C4-2B (cell line): ENCODE measurements at regions not wholly inside any gene's neighbourhood (a gene's known extent, or its start where the extent isn't known, plus 50 kb on each side); places are given as distances from the start of the nearest gene placed in this dataset.
"Not testable (repeated sequence)": the region's sequence is repeated elsewhere in the genome, so short reads cannot be mapped to it uniquely, and the experiment has no call there.

Experiments
- H3K27ac ChIP-seq: fragments of 450-650 bp; 2 replicates; pipeline ENCODE4 v1.5.1; 2017
- CTCF ChIP-seq: fragments of 450-650 bp; conservative IDR thresholded peaks from 2 replicates; pipeline ENCODE4 v1.5.1; 2017; ENCODE audit warnings: mild to moderate bottlenecking
- ZFX ChIP-seq: fragments of 450-650 bp; IDR thresholded peaks from 2 replicates; pipeline ENCODE4 v1.6.1; 2017

- TF ChIP-seq ZFX (no peak), CTCF (no peak)
- H3K27ac ChIP-seq = no peak overlapping the region
Measured at GRCh38 chr12:13538136-13538535, 341.6 kb downstream of the EMP1 start.

DNA sequence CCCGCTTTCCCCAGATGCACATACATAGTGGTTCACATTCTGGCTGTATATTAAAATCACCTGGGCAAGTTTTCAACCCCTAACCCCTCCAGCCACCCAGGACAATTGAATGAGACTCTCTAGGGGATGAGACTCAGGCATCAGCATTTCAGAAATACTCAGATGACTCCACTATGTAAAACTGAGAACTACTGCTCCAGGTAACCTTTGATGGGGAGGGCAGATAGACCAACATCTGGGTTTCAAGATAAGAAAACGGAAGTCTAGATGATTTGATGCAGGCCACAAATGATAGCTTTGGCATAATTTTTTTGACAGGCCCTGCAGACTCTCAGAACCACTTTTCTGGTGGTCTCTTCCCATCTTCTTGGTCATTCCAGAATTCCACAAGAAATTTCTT lies 341.1 kb downstream of the EMP1 start:
- no peak for TF ChIP-seq ZFX
- TF ChIP-seq CTCF = no peak

DNA sequence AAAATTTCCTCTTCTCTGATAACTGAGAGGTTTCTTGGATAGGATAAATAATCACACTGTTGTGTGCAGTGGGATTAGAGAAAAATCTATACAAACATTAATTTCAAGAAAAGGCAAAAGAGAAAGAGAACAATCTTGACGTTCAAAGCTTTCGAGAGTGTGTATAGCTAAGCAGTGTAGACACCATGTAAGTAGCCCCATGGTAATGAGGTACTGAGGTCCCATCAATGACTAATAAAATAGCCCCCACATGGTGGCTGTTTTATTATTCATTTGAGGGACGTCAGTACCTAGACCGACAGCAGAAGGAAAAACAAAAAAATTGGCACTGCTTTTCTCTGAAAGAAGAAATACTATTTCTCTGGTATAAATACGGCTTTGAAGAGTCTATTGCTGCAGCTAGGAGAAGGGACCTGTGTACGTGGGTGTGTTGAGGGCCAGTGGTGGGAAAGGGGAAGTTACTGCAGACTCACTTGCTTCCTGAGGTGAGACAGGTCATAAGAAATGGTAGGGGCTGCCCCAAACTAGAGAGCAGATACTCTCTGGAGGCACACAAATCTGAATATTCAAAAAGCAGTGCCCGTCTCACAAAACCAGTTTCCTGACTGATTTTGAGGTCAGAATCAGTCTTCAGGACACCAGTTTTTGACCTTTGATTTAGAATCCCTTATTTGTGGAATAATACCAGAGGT lies 339.8 kb downstream of the EMP1 start:
- TF ChIP-seq CTCF (no peak), ZFX (no peak)
- H3K27ac ChIP-seq = no peak overlapping the region

More for the DNA sequence above, 341.1 kb downstream of the EMP1 start:
- no peak overlapping the region for H3K27ac ChIP-seq

GRCh38 chr12:13534645-13535398 lies 338.3 kb downstream of the EMP1 start:
- no peak overlapping the region for H3K27ac ChIP-seq
- TF ChIP-seq ZFX (no peak), CTCF (peak; percentile 99)

DNA sequence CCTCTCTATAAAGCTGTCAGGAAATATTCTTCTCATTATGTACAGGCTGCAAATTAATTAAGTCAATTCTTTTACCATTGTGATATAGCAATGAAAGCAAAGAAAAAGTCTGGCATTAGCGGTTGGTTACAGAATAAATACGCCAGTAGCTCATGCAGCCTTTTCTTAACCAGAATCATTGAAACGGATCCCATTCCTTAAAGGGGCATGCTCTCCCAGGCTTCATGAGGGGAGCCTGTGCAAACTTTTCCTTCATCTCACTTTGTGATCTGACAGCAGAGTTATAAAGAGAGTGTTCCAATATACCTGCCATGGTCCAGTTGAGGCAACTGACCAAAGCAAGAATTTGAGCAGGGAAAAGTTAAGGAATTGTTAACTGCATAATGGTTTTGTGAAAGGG lies 337.7 kb downstream of the EMP1 start:
- H3K27ac ChIP-seq = no peak overlapping the region
- no peak for TF ChIP-seq ZFX
- TF ChIP-seq CTCF = no peak

DNA sequence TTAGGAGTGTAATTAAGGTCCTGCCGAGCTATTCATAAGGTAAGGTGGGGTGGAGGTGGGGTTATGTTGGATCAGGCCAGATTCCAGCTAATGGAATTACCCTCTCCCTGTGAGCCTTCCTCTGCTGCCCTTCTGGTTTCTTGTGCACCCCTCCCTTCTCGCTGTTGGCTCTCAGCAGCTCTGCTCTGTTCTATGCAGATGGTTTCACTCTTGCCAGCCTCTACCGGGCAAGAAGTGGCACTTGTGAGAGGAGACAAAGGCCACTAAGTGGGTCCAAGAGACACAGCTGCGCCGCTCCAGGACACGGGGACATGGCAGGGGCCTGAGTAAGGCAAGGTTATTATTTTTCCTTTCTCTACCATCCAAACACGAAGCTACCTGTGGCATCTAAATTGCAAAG lies 334.4 kb downstream of the EMP1 start:
- H3K27ac ChIP-seq = no peak overlapping the region
- TF ChIP-seq ZFX (no peak), CTCF (no peak)

- H3K27ac ChIP-seq = not testable (repeated sequence)
Measured at GRCh38 chr12:13526185-13526921, 329.8 kb downstream of the EMP1 start.
